Stimulated activated CD4-positive, alpha-beta T cell treated with anti-CD3 and anti-CD28 coated beads, Interleukin-4, amount 100 ng/mL, for 1 hour (primary cell): ENCODE measurements at regions not wholly inside any gene's neighbourhood (a gene's known extent, or its start where the extent isn't known, plus 50 kb on each side); places are given as distances from the start of the nearest gene placed in this dataset.
"Not testable (repeated sequence)": the region's sequence is repeated elsewhere in the genome, so short reads cannot be mapped to it uniquely, and the experiment has no call there.

ENCODE experiments used
- DNase-seq: peaks from one replicate; pipeline ENCODE4 v3.0.0-alpha.2; 2020

DNA sequence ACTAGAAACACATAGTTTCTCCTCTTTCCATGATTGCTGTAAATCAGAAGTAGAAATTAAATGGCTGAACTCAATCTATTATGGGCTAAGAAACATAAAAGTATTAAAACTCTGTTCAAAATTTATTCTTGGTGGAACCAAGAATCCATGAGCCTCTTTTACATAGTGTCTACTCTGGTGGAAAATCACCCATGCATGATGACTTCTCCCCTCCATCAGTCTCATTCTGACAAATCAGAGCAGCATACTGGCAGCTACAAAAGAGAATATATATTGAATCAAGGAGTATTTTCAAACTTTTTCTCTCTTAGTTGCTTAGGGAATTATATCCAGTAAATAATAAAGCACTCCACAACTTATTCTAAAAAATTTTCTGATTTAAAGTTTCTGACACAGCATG is 536.9 kb upstream of the CCDC54 start:
- DNase-seq: no peak

DNA sequence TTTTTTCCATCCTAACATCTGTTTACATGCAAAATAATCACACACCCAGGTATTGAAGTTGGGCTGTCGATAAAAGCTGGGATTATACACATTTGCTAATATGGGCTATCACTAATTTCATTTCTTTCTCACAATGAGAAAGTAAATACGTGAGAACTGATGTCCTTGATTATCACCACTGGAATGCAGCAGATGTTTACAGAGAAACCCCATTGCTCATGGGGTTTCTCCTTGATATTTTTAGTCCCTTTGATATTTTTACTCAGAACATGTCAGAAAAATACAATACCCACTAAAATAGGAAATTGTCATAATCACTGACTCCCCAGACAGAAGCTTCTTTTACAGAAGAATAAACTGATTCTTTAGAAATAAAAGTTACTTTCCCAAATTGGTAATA is 535.1 kb upstream of the CCDC54 start:
- DNase-seq: no peak

DNA sequence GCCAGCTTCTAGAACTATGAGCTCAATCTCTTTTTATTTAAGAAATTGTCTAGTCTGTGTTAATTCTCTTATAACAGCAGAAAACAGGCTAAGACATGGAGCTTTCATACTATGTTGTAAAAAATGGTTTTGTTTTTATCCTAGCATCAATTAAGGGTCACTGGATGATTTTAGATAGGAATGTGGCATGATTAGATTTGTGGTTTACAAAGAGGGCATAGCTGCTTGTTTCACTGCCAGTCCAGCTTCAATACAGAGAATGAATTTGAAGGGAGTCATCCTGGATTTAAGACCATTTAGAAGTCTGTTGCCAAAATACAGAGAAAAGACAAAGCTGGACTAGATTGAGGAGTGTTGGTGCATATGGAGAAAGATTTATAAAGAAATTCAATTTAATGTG is 532.6 kb upstream of the CCDC54 start:
- no peak for DNase-seq

DNA sequence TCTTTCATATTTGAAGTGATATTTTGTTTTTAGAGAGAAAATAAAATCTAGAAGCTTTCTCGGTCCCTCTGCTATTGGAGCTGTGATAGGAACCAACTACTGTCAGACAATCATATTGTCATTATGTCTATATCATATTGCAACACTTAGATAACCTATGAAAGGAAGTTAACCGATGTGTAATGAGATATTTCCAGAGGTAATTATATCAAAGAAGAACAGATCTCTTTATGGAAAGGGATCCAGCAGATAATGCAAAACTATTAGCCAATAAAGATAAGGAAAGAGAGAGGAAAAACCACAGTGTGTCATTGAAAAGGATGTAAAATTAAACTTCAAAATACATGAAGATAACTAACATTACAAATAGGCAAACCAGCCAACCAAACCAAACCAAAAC is 529.1 kb upstream of the CCDC54 start:
- no peak for DNase-seq

DNA sequence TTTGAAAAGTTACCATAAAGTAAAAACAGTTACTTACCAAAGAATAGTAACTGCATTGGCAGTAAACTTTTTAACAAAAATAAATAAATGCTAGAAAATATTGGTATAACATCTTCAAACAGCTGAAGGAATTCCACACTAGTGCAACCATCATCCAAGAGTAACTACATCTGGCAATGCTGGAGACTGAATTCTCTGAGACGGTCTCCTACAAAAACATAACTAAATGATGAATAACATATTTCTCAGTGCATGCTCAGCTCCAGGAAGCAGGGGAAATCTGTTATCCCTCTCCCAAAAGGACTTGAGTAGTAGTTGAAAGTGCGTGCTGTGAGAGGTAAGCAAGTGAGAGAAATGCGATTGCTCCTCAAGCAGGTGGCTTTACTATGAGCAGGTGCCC is 526.8 kb upstream of the CCDC54 start:
- DNase-seq: no peak

DNA sequence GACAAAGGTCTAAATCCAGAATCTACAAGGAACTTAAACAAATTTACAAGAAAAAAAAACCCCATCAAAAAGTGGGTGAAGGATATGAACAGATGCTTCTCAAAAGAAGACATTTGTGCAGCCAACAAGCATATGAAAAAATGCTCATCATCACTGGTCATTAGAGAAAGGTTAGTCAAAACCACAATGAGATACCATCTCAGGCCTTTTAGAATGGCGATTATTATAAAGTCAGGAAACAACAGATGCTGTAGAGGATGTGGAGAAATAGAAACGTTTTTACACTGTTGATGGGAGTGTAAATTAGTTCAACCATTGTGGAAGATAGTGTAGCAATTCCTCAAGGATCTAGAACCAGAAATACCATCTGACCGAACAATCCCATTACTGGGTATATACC is 518.9 kb upstream of the CCDC54 start:
- not testable (repeated sequence) for DNase-seq

DNA sequence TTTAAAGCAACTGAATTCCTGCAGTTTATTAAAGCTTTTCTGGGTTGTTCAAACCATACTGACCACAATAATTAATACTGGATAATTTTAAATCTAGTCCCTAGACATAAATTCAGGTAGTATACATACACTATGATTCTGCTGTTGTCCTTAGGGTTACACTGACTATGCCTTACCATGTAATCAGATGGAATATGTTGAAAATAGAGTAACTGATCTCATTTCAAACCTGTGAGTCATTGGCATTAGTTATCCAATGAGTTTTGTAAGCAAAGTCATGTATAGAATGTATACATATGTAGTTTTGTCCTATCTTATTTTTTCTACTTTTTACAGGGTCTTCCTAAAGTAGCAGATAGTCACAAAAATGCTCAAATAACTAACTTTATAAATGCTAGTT is 517.1 kb upstream of the CCDC54 start:
- DNase-seq: no peak

DNA sequence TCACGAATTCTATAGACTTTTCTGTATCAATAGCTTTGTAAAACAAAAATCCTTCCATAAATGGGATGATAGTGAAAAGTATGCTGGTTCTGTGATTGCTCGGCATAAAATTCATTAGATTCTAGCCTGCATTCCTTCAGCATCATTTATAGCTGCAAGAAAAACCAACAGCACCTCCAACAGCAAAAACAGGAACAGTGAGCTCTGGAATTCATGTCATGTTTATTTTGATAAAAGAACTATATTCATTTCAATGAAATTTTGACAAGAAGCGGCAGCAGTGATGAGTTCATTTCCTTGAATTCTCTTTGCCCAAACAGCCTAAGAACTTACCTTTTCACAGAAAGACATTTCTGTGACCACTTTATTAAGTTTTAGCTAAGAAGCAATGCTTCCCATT is 515.2 kb upstream of the CCDC54 start:
- no peak for DNase-seq

DNA sequence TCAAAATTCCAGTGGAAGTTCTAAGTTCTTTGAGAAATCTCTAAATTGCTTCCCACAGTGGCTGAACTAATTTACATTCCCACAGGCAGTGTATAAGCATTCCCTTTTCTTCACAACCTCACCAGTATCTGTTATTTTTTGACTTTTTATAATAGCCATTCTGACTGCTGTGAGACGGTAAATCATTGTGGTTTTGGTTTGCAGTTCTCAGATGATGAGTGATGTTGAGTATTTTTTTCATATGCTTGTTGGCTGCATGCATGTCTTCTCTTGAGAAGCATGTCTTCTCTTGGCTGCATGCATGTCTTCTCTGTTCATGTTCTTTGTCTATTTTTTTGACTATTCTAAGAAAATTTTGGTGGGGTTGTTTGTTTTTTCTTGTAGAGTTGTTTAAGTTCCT is 499.6 kb upstream of the CCDC54 start:
- DNase-seq: no peak

DNA sequence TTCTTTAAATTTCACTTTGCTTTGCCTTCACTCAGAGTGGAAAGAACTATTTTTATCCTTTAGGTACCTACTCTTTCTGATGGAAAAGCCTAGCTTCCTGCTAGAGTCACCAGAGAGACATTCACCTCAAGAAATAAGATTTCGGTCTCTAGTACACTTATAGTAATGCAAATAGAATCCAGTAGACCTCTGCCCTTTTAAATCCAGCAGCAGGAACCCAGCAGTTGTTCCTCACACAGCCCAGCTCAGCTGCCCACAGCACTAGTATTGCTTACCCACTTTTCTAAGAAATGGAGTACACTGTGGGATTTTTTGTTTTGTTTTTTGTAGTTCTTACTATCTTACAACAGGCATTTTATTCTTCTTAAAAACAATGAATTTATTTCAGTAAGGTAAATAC is 497.0 kb upstream of the CCDC54 start:
- DNase-seq: no peak

DNA sequence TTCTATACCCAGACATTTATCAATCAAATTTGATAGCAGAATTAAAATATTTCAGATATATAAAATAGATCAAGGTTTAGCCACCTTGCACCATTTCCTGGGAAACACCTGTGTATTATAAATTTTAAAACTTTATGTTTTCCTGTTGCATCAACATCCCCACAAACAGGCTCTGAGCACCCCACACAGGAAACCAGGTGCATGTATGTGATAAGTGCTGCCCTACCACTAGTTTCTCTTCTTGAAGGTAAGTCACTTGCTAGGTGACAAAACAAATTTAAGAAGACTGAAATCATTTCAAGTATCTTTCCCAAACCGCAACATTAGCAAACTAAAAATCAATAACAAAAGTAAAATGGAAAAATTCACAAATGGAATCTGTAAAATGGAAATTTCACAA is 496.1 kb upstream of the CCDC54 start:
- no peak for DNase-seq

DNA sequence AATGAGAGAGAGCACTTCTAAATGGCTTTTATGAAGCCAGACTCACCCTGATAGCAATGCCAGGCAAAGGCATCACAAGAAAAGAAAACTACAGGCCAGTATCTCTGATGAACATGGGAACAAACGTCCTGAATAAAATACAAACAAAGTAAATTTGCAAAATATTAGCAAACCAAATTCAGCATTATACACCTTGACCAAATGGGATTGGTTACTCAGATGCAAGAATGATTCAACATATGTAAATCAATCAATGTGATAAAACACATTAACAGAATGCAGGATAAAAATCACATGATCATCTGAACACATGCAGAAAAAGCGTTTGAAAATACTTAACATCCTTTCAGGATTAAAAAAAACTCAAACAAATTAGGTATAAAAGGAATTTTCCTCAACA is 494.9 kb upstream of the CCDC54 start:
- no peak for DNase-seq

DNA sequence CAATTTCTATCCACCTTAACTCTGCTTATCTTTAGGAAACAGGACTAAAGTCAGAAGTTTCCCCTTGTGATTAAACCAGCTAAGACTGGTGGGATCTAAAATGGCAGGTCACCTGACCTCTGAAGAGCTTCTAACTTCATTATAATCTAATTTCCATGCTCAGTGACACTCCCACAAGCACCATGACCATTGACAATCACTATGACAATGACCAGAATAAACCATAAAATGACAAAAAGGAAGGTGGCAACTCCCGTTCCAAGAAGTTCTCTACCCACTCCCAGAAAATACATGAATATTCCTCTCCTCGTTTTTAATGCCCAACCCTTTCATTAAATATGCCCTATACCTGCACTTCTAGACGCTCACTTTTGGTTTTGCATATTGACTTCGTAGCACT is 471.2 kb upstream of the CCDC54 start:
- no peak for DNase-seq

DNA sequence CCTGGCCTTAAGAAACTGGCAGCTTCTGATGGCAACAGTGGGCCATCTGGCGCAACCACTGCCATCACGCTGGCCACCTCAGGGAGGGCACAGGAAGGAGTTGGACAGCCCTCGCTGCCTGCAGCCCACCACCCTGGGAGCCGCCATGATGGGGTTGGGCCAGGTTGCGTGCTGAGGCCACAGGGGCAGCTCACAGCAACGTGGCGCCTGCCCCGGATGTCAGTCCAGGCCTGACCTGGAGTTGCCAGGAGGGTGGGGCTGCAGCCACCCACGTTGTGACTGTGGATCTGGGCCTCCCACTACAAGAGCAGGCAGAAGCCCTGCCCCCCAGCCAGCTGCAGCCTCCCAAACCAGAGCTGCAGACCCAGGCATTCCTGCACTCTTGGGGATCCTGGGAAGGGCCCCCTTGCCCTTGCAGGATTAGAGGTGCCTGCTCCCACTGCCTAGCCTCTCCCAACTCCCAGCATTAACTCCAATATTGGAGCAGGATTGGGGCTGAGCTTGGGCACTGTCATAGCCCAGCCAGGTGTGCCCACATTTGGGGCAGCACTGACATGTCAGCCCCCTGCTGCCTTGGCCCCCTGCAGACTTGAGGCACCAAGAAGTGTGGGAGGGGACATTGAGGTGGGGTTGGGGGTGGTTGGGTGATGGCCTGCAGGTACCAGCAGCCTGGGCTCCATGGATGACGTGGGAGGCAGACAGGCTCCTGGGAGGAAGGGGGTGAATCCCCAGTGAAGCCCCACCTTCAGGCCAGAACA is 468.9 kb upstream of the CCDC54 start:
- no peak for DNase-seq

DNA sequence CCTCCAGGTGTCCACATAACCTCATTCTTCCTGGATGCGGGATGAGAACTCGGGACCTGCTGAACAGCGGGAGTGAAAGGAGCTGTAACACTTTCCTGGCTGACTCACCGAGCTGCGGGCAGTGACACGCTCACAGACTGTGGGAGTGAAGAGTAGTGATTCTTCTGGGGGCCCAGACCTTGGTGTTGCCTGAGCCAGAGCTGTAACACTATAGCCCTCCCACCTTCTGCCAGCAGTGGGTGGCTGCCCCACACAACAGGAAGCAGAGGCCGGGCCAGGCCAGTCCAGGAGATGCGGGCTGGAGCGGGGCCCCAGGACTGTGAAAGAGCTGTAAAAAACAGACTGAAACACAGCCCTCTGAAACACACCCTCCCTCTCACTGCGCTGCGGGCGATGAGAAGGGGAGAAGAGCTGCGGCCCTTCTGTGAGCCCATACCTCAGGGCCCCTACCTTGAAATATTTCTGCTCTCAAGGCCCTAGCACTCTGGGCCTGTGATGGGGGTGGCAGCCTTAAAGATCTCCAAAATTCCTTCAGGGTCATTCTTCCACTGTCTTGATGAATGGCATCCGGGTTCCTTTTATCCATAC is 464.0 kb upstream of the CCDC54 start:
- DNase-seq: no peak

DNA sequence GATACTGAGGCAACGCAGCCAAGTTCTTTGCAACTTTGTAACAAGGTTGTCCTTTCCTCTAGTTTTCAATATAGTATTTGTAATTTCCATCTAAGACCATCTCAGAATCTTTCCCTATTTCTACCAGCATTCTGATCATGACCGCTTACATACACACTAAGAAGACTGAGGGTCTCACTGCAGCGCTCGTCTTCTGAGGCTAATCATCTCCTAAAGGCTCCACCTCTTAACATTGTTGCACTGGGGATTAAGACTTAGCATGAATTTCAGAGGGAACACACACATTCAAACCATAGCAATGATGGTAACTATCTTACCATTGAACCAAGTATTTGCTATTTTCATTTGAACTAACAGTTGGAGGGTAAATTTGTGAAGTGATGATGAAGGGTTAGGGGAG is 463.3 kb upstream of the CCDC54 start:
- DNase-seq: no peak

DNA sequence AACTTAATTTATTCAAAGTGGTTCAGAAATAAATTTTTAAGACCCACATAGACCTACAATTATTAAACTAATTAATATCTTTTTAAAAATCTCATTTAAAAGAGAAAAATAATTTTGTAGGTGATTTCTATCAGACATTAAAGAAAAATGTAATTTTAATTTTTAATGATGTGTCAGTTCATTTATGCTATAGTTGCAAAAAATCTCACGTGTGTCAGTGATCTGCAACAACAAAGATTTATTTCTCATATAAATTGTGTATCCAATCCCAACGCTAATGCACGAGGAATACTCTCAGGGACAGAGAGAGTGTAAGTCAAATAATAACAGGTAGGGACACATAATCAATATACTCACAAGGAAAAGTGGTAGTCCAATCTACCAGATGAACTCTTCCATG is 456.6 kb upstream of the CCDC54 start:
- DNase-seq: no peak

DNA sequence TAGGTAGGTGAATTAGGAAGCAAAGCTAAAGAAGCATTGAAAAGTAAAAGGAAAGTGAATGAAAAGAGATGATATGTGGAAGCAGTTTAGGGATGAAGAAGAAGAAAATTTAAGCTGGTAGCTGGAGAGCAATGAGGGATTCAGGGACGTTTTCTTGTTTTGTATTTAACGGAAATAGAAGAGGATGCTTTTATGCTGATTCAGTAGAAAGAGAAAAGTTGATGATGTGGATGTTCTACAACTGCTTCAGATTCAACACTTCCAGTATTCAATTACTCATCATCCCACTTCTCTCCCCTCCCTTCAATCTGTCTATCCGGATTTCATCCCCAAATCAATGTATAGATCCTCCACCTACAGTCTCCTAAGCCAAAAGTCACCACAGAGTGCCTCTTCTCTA is 448.2 kb upstream of the CCDC54 start:
- DNase-seq: no peak

DNA sequence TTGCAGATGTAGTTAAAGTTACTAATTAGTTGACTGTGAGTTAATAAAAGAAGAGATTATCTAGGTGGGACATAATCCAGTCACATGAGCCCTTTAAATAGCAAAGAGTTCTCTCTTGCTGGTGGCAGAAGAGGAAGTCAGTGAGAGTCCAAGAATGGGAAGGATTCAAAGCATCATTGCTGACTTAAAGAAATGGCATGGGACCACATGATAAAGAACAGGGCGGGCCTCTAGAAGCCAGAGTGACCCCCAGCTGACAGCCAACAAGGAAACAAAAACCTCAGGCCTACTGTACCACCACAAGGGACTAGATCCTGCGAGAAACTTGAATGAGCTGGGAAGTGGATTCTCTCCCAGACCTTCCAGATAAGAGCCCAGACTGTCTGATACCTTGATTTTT is 447.2 kb upstream of the CCDC54 start:
- no peak for DNase-seq

DNA sequence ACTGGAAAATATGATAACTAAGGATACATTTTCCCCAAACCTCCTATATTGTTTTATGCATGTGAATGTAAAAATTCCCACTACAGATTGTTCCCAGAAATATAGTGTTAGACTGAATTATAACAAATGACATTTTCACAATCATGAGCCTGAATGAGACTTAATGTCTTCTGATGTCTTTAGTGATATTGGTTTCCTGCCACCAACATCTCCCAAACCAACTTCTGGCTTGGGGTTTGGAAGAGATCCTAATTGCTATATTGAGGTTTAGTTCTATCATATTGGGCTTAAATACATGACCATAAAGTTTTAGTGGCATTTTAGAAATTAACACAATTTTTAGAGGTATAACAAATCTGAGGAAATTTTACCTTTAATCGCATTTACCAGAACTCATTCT is 445.3 kb upstream of the CCDC54 start:
- DNase-seq: no peak

DNA sequence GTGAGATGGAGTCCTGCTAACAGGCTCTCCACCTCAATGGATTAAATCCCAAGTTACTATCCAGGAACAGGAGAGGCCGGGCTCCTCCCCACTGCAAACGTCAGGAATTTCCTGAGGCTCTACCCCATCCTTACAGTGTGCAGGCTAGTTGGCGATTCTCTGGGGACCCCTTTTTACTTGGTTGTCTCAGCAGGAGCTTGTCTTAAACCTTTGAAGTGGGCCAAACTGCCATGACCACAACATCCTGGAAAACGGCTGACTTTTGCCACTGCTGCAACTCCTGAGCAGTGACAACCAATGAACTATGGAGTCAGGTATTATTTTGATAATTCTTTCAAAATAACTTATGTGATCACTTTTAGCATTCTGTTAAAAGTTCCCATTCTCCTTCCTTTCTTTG is 440.9 kb upstream of the CCDC54 start:
- no peak for DNase-seq

DNA sequence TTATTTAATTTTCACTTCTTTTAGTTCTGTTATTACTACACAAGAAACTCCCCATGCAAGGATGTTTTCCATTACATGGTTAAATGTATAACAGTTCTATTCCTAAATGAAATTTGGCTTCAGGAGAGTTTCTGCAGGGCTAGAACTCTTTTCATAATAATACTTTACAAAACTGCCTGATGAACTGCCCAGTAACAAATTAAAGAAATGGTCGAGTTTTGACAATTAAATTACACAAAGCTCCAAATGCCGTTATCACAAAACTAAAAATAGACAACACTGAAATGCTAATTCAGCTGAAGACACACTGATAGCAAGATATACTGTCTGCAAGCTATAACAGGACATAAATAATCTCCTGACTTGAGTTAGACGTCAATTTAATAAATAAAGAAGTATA is 435.2 kb upstream of the CCDC54 start:
- no peak for DNase-seq

DNA sequence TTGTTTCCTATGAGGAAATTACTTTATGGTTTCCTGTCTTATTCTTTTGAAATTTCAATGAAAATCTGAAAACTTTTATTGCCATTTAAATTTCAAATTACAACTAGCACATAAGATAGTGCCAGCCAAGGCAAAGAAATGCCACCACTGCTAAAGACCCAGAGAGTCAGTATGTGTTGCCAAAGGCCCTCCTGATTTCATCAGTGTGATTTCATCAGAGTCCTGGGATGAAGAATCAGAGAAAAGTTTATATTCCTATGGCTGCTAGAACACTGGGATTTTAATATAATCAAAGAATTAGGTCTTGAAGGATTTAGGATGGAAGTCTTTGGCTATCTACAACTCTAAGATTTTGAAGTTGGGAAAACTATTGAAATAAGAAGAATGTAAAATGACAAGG is 434.2 kb upstream of the CCDC54 start:
- DNase-seq: no peak

DNA sequence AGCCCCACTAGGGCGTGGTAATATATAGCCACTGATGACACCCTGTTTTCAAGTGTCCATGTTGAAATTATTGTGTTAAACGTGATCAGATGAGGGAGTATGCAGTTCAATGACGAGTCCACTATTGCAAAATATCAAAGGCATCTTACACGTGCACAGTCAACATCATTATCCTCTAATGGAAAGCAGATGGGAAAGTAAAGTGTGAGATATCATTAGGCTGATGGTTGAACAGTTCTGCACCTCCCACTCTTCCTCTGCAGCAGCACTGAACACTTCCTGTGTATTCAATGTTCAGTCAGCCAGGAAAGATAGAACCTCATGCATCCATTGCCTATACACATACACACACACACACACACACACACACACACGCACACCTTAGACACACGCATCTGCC is 431.8 kb upstream of the CCDC54 start:
- DNase-seq: no peak

DNA sequence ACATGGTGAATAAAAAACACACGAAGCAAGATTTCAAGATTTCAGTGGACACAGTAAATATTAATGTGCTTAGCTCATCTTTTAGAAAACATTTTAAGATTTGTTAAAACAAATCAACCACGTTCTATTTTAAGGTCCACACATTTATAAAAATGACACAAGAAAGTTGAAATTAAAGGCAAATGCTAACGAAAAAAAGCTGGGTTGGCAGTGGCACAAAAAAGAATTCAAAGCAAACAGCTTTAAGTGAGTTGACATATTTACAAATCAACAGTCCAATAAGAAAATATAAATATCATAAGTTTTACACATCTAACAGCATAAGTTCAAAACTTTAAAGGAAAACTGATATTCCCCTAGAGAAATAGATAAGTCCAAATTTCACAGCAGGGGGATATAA is 430.4 kb upstream of the CCDC54 start:
- no peak for DNase-seq
